SK-N-SH (cell line): ENCODE measurements at regions not wholly inside any gene's neighbourhood (a gene's known extent, or its start where the extent isn't known, plus 50 kb on each side); places are given as distances from the start of the nearest gene placed in this dataset.

ENCODE experiments used
- CTCF ChIA-PET: fragments of 300-600, 350-600 bp; formaldehyde crosslinking; extraction: SDS; loops from one replicate; lab custom pipeline; 2021; lab: Yijun Ruan, JAX
- POLR2A ChIA-PET: fragments of 350-600 bp; sonication (Branson Sonifier 250); formaldehyde crosslinking; extraction: SDS; loops from one replicate; lab custom pipeline; 2020; ENCODE audit warnings: antibody characterized with exemption, inconsistent platforms; lab: Yijun Ruan, JAX
- DNase-seq: peaks from one replicate; pipeline ENCODE4 v3.0.0; 2012
- H2AFZ ChIP-seq: fragments of 200-600 bp; sonication (generic); 2 replicates; pipeline ENCODE4 v1.8.1; 2016; ENCODE audit warnings: antibody characterized with exemption, mild to moderate bottlenecking, low read depth
- H3F3A ChIP-seq: fragments of 200-600 bp; sonication (generic); replicated peaks from 2 replicates; pipeline ENCODE3; 2016; ENCODE audit warnings: antibody characterized with exemption, mild to moderate bottlenecking; ENCODE audit not compliant: insufficient read depth
- H3K27ac ChIP-seq, 2 experiments: fragments of 200-500 bp in 1 of 2; fragments of 200-600 bp in 1 of 2; sonication (Bioruptor generic) in 1 of 2; sonication (generic), shearing (Covaris generic) in 1 of 2; 2 replicates each; pipeline versions ENCODE4 v1.5.1 to v1.6.1; 2014 to 2016; ENCODE audit warnings: low read depth in 2 of 2, inconsistent platforms in 1 of 2, low read length in 1 of 2, mild to moderate bottlenecking in 1 of 2, mixed read lengths in 1 of 2
- H3K27me3 ChIP-seq: fragments of 200-600 bp; sonication (generic), shearing (Covaris generic); 2 replicates; pipeline ENCODE4 v1.6.1; 2016; ENCODE audit warnings: mixed run types; ENCODE audit not compliant: insufficient read depth
- H3K36me3 ChIP-seq, 2 experiments: fragments of 200-500 bp in 1 of 2; fragments of 200-600 bp in 1 of 2; sonication (Bioruptor generic) in 1 of 2; sonication (generic) in 1 of 2; replicated peaks in 1 of 2; 2 replicates each; pipeline versions ENCODE3 to v1.5.1; 2014 to 2016; ENCODE audit warnings: low read length in 1 of 2, mild to moderate bottlenecking in 1 of 2; ENCODE audit not compliant: insufficient read depth in 2 of 2, control insufficient read depth in 1 of 2
- H3K4me1 ChIP-seq, 2 experiments: fragments of 200-500 bp in 1 of 2; fragments of 200-600 bp in 1 of 2; sonication (Bioruptor generic) in 1 of 2; sonication (generic), shearing (Covaris generic) in 1 of 2; 2 replicates each; pipeline versions ENCODE4 v1.5.1 to v1.6.1; 2014 to 2016; ENCODE audit warnings: low read depth in 1 of 2, low read length in 1 of 2, mixed run types in 1 of 2; ENCODE audit not compliant: insufficient read depth in 2 of 2, control insufficient read depth in 1 of 2
- H3K4me2 ChIP-seq: fragments of 200-600 bp; sonication (generic), shearing (Covaris generic); 2 replicates; pipeline ENCODE4 v1.6.1; 2017; ENCODE audit warnings: mixed run types
- H3K4me3 ChIP-seq, 2 experiments: fragments of 200-500 bp in 1 of 2; fragments of 200-600 bp in 1 of 2; sonication (Bioruptor generic) in 1 of 2; sonication (generic), shearing (Covaris generic) in 1 of 2; 2 replicates each; pipeline versions ENCODE4 v1.5.1 to v1.8.1; 2014 to 2016; ENCODE audit warnings: low read depth in 2 of 2, inconsistent platforms in 1 of 2, low read length in 1 of 2, mild to moderate bottlenecking in 1 of 2, mixed read lengths in 1 of 2, moderate library complexity in 1 of 2
- H3K79me2 ChIP-seq: fragments of 200-600 bp; sonication (generic); 2 replicates; pipeline ENCODE4 v1.8.1; 2017; ENCODE audit warnings: mild to moderate bottlenecking; ENCODE audit not compliant: insufficient read depth
- H3K9ac ChIP-seq: fragments of 200-600 bp; sonication (generic); 2 replicates; pipeline ENCODE4 v1.6.1; 2017; ENCODE audit warnings: mixed run types
- H3K9me2 ChIP-seq: fragments of 200-600 bp; sonication (generic); 2 replicates; pipeline ENCODE4 v1.6.1; 2017; ENCODE audit warnings: mixed run types
- H3K9me3 ChIP-seq: fragments of 200-600 bp; sonication (generic); 2 replicates; pipeline ENCODE4 v1.6.1; 2017; ENCODE audit warnings: mixed run types, mild to moderate bottlenecking, moderate library complexity
- H4K20me1 ChIP-seq: fragments of 200-600 bp; sonication (generic); 2 replicates; pipeline ENCODE4 v1.6.1; 2017; ENCODE audit warnings: mild to moderate bottlenecking, mixed run types; ENCODE audit not compliant: insufficient read depth
- FOXM1 ChIP-seq: IDR thresholded peaks from 2 replicates; pipeline ENCODE4 v1.4.0; 2012; ENCODE audit warnings: low read depth, mild to moderate bottlenecking
- GATA2 ChIP-seq: sonication (generic); formaldehyde crosslinking; IDR thresholded peaks from 2 replicates; pipeline ENCODE4 v1.5.0; 2020; ENCODE audit warnings: mild to moderate bottlenecking, missing genetic modification reagents
- JUND ChIP-seq: IDR thresholded peaks from 2 replicates; pipeline ENCODE4 v1.4.0; 2012
- RCOR1 ChIP-seq: fragments of 150-350 bp; IDR thresholded peaks from 2 replicates; pipeline ENCODE4 v1.6.1; 2017; ENCODE audit warnings: antibody characterized with exemption, low read length
- RFX5 ChIP-seq: IDR thresholded peaks from 2 replicates; pipeline ENCODE4 v1.6.1; 2012; ENCODE audit warnings: mild to moderate bottlenecking, improper control_type of control experiment, low read length
- RXRA ChIP-seq: IDR thresholded peaks from 2 replicates; pipeline ENCODE4 v1.4.0; 2012; ENCODE audit warnings: low read depth, mild to moderate bottlenecking, borderline replicate concordance
- SIN3A ChIP-seq: IDR thresholded peaks from 2 replicates; pipeline ENCODE4 v1.6.1; 2012; ENCODE audit warnings: low read depth, mild to moderate bottlenecking, low read length, moderate library complexity, borderline replicate concordance
- TAF1 ChIP-seq: IDR thresholded peaks from 2 replicates; pipeline ENCODE4 v1.6.1; 2012; ENCODE audit warnings: low read depth, mild to moderate bottlenecking, low read length, moderate library complexity, borderline replicate concordance
- USF1 ChIP-seq: IDR thresholded peaks from 2 replicates; pipeline ENCODE4 v1.4.0; 2012; ENCODE audit warnings: low read depth, borderline replicate concordance
- WGBS: methylation state at CpG from one replicate; pipeline ENCODE4 v1.1.6; 2017; ENCODE audit warnings: low lambda C conversion rate; 5-methylcytosine and 5-hydroxymethylcytosine counted together
- TF ChIP-seq, protein P1 (sequence below): fragments of 150-350 bp; IDR thresholded peaks from 2 replicates; pipeline ENCODE4 v1.6.1; 2017; ENCODE audit warnings: antibody characterized with exemption, low read length, low read depth, borderline replicate concordance
- TF ChIP-seq, protein P2 (sequence below): fragments of 150-350 bp; IDR thresholded peaks from 2 replicates; pipeline ENCODE4 v1.6.1; 2016; ENCODE audit warnings: mild to moderate bottlenecking, low read depth, low read length

DNA sequence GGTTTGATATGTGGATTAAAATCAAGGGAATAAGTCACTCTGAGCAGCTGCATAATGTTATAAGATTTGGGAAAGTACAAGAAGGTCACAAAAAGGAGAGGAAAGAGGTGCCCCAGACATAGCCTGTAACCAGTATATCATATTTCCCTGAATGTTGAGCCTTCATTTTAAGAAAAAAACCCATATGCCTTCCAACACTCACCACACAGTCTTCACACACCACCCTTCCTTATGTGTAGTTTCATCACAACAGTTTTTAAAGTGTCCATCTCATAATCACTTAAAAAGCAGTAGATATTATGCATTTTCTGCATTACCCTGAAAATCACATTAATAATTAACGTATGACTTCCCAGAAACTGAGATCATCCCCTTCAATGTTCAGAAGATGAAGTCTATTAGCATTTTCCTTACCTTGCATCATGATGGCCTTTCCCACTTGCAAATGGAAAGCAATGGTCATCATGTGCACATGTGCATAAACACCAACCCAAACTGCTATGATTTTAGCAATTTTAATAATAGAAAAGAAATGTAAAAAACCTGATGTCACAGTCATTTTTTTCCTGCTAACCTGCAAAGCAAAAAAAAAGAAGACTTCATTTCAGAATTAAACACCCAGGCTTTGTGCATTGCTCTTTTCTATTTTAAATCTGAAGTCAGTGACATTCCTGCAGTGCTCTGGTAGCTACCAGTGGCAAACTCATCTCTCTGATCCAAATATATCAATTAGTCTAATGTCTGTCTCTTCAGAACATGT lies 465.0 kb downstream of the SUCLG1 start (continued):
- TF ChIP-seq, protein P1, sequence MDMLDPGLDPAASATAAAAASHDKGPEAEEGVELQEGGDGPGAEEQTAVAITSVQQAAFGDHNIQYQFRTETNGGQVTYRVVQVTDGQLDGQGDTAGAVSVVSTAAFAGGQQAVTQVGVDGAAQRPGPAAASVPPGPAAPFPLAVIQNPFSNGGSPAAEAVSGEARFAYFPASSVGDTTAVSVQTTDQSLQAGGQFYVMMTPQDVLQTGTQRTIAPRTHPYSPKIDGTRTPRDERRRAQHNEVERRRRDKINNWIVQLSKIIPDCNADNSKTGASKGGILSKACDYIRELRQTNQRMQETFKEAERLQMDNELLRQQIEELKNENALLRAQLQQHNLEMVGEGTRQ, result no peak
- TF ChIP-seq USF1, result no peak
- TF ChIP-seq GATA2 (CRISPR knock-in tag), result no peak
- TF ChIP-seq JUND, result no peak
- no peak for TF ChIP-seq FOXM1

DNA sequence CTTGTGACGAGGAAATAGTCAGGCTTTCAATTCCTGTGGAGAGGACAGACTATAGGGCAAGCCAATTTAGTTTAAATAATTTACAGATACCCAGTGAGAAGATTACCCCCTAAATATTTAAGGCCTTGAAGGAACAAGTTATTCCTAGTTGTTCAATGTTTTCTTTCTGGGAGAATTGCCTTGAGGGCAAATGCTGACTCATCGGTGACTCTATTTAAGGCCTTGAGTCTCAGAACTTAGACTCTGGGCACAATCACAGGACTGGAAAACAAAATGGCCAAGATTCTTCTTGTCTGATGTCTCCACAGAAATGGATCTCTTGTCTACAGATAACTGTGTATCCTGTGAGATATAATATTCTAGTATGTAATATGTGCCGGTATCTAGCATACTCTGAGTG lies 467.1 kb downstream of the SUCLG1 start:
- no peak for DNase-seq
- Histone ChIP-seq H3K79me2 (no peaks in the 10 kb centered on the region), H2AFZ (no peak overlapping the region), H3F3A (no peaks in the 10 kb centered on the region), H4K20me1 (no peaks in the 10 kb centered on the region), H3K4me1 (no peaks in the 10 kb centered on the region), H3K9ac (no peak overlapping the region), H3K9me3 (no peaks in the 10 kb centered on the region), H3K27ac (no peak overlapping the region), H3K4me3 (no peak overlapping the region), H3K4me2 (no peak overlapping the region), H3K27me3 (no peaks in the 10 kb centered on the region), H3K36me3 (no peaks in the 10 kb centered on the region), H3K9me2 (no peaks in the 10 kb centered on the region)
- 16% methylated on average over 3 of the region's 3 CpGs for WGBS
- ChIA-PET POLR2A (no interaction called here), CTCF (interaction anchor here (2.5 kb wide), 1 partner anchor 31 kb away, joined by 7 read pairs; no protein-coding TSS in a partner anchor)
- TF ChIP-seq RFX5, result no peak
- no peak for TF ChIP-seq RXRA
- no peak for TF ChIP-seq USF1
- TF ChIP-seq RCOR1, result no peak
- TF ChIP-seq SIN3A, result no peak
- TF ChIP-seq TAF1, result no peak
- TF ChIP-seq, protein P2, sequence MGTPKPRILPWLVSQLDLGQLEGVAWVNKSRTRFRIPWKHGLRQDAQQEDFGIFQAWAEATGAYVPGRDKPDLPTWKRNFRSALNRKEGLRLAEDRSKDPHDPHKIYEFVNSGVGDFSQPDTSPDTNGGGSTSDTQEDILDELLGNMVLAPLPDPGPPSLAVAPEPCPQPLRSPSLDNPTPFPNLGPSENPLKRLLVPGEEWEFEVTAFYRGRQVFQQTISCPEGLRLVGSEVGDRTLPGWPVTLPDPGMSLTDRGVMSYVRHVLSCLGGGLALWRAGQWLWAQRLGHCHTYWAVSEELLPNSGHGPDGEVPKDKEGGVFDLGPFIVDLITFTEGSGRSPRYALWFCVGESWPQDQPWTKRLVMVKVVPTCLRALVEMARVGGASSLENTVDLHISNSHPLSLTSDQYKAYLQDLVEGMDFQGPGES, result no peak
